HG03064 (cell line): ENCODE measurements at regions not wholly inside any gene's neighbourhood (a gene's known extent, or its start where the extent isn't known, plus 50 kb on each side); places are given as distances from the start of the nearest gene placed in this dataset.
"Not testable (repeated sequence)": the region's sequence is repeated elsewhere in the genome, so short reads cannot be mapped to it uniquely, and the experiment has no call there.

Source experiments
- ATAC-seq: cut with Tn5 transposase; IDR thresholded peaks from one replicate; pipeline ENCODE4 v1.9.1; 2021; ENCODE audit warnings: low read depth; ENCODE audit not compliant: unreplicated experiment

GRCh38 chr12:67025543-67026114, 243.5 kb upstream of the CAND1 start:
- ATAC-seq: no peak

GRCh38 chr12:67026487-67027246, 242.5 kb upstream of the CAND1 start:
- ATAC-seq: no peak

- no peak for ATAC-seq
Observed at GRCh38 chr12:67028529-67028928, 240.6 kb upstream of the CAND1 start.

GRCh38 chr12:67034110-67034879, 234.9 kb upstream of the CAND1 start:
- ATAC-seq: no peak

GRCh38 chr12:67035121-67035520, 234.0 kb upstream of the CAND1 start:
- no peak for ATAC-seq

- no peak for ATAC-seq
Observed at GRCh38 chr12:67038486-67038885, 230.7 kb upstream of the CAND1 start.

GRCh38 chr12:67039995-67040860, 228.9 kb upstream of the CAND1 start:
- ATAC-seq: no peak

- ATAC-seq: no peak
Observed at GRCh38 chr12:67040861-67041137, 228.4 kb upstream of the CAND1 start.

GRCh38 chr12:67042697-67043131, 226.4 kb upstream of the CAND1 start:
- no peak for ATAC-seq

GRCh38 chr12:67043771-67044170, 225.4 kb upstream of the CAND1 start:
- ATAC-seq: no peak

GRCh38 chr12:67045650-67046049, 223.5 kb upstream of the CAND1 start:
- ATAC-seq: no peak

- no peak for ATAC-seq
Observed at GRCh38 chr12:67046062-67046461, 223.1 kb upstream of the CAND1 start.

GRCh38 chr12:67047634-67048033, 221.5 kb upstream of the CAND1 start:
- ATAC-seq: no peak

- ATAC-seq: no peak
Observed at GRCh38 chr12:67048371-67048770, 220.8 kb upstream of the CAND1 start.

GRCh38 chr12:67049199-67049598, 220.0 kb upstream of the CAND1 start:
- ATAC-seq: not testable (repeated sequence)

- no peak for ATAC-seq
Observed at GRCh38 chr12:67052981-67053380, 216.2 kb upstream of the CAND1 start.

GRCh38 chr12:67056329-67056728, 212.8 kb upstream of the CAND1 start:
- ATAC-seq: no peak

- no peak for ATAC-seq
Observed at GRCh38 chr12:67057072-67057471, 212.1 kb upstream of the CAND1 start.

- no peak for ATAC-seq
Observed at GRCh38 chr12:67062193-67062592, 207.0 kb upstream of the CAND1 start.

- no peak for ATAC-seq
Observed at GRCh38 chr12:67067453-67068203, 201.5 kb upstream of the CAND1 start.
